ENCODE measurements at regions not wholly inside any gene's neighbourhood (a gene's known extent, or its start where the extent isn't known, plus 50 kb on each side); places are given as distances from the start of the nearest gene placed in this dataset.

DNA sequence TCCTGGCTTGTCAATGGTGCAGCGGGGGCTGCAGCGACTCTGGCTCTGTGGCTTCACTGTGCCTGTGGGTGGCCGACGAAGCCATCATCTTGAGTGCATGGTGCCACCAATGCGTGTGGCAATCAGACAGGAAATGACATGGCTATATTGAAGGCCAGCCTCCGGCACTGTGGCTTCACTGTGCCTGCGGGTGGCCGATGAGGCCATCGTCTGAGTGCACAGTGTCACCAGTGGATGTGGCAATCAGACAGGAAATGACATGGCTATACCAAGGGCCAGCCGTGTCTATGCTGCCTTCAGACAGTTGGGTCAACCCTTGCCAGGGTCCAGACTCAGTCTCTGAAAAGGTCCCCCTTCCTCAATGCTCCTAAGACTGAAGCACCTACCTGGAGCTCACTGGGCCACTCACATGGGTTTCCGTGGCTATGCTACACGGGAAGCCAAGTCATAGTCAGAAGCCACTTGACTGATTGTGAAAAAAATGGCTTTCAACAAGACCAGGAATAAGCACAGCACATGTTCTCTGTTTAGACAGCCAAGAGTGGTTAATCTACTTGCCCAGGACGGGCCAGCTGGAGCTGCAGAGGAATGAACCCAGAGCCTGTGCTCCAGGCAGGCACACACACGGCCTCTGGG, 67.5 kb upstream of the S1PR3 start:
- no peak for DNase-seq (ENCODE audit: extremely low spot score)
- TF ChIP-seq, protein P1, sequence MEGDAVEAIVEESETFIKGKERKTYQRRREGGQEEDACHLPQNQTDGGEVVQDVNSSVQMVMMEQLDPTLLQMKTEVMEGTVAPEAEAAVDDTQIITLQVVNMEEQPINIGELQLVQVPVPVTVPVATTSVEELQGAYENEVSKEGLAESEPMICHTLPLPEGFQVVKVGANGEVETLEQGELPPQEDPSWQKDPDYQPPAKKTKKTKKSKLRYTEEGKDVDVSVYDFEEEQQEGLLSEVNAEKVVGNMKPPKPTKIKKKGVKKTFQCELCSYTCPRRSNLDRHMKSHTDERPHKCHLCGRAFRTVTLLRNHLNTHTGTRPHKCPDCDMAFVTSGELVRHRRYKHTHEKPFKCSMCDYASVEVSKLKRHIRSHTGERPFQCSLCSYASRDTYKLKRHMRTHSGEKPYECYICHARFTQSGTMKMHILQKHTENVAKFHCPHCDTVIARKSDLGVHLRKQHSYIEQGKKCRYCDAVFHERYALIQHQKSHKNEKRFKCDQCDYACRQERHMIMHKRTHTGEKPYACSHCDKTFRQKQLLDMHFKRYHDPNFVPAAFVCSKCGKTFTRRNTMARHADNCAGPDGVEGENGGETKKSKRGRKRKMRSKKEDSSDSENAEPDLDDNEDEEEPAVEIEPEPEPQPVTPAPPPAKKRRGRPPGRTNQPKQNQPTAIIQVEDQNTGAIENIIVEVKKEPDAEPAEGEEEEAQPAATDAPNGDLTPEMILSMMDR (IDR thresholded peaks at IDR 0.05; ENCODE audit: control extremely low read depth, extremely low read depth, low read depth, missing control alignments), result no peak
- ChIA-PET CTCF (no interaction called here), POLR2A (no interaction called here)

DNA sequence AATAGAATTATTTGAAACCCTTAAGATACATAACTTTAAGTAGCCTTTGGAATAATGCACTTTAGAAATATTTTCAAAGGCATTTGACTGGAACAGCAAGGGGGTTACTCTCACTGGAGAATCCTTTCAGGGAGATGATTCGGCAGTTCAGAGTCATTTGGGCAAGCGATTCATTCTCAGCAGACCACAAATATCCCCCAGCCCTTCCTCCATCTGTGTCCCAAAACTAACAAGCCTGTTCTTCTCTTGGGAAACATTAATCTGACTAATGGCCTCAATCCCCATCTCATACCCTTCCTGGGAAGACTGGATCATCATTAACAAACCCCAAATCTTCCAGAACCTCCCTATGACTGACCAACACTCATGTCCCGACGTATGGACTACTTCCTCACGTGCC, 65.8 kb upstream of the S1PR3 start:
- POLR2A ChIA-PET, result no interaction called here
- no peak for DNase-seq (ENCODE audit: extremely low spot score)
- CTCF ChIA-PET, result interaction anchor here (1.2 kb wide), 1 partner anchor 39 kb away, joined by 3 read pairs; no protein-coding TSS in a partner anchor
- TF ChIP-seq, protein P1 (IDR thresholded peaks at IDR 0.05; ENCODE audit: control extremely low read depth, extremely low read depth, low read depth, missing control alignments), result no peak

DNA sequence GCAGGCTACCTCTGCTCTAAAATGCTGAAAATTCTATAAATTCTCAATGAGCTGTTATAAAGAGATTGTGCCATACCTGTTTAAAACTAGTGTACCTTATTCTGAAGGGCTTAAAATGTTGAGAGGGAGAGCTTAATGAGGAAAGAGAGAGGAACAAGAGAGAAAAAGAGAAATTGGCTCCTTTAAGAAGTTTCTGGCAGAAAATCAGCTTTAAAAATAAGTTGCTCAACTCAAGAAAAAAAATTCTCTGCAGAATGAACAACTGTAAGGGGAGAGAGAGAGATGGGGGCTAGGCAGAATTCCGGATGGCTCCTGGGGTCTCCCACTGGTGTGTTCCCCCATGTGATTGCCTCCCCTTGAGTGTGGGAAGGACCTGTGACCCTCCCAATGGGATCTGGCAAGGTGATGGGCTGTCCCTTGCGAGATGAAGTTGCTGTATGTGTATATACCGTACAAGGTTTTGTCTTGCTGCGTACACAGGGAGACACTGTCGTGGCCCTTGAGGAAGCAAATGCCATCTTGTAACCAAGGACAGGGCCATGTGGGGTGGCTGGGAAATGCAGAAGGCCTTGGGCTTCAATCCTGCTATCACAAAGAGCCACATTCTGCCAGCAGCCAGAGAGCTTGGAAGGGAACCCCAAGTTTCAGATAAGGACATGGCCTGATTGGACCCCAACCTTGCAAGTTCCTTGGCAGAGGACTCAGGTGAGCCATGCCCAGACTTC, 64.3 kb upstream of the S1PR3 start:
- TF ChIP-seq, protein P1 (IDR thresholded peaks at IDR 0.05; ENCODE audit: control extremely low read depth, extremely low read depth, low read depth, missing control alignments), result no peak
- POLR2A ChIA-PET, result no interaction called here
- no peak for DNase-seq (ENCODE audit: extremely low spot score)
- CTCF ChIA-PET, result interaction anchor here (0.7 to 1.2 kb wide), 2 partner anchors 12 to 38 kb away, joined by 3 read pairs; no protein-coding TSS in a partner anchor

DNA sequence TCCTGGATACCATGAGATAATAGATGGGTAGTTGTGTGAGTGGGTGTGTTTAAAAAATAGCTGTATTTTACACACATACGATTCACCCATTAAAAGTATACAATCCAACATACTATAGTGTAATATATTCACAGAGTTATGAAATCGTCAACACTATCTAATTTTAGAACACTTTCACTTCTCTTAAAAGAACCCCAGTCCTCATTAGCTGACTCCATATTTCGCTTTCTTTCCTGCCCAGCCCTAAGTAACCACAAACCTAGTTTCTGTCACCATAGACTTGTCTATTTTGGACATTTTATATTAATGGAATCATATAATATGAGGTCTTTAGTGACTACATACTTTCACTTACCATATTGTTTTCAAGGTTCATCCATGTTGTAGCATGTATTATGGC, 63.8 kb upstream of the S1PR3 start:
- TF ChIP-seq, protein P1 (IDR thresholded peaks at IDR 0.05; ENCODE audit: control extremely low read depth, extremely low read depth, low read depth, missing control alignments), result no peak
- DNase-seq (ENCODE audit: extremely low spot score), result no peak
- ChIA-PET CTCF (no interaction called here), POLR2A (no interaction called here)

DNA sequence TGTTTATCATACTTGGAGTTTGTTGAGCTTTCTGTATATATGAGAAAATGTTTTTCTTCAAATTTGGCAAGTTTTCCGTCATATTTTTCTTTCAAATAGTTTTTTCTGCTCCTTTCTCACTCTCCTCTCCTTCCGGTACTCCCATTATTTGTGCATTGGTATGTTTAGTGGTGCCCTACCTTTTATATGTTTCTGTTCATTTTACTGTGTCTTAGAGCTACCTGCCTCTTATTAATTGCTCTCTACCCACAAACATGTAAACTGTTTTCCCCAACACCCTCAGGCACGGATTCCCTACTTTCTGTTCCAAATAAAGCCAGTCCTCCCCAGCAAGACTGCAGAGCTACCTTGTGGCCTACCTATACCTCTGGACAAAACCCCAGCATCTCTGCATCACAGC, 60.6 kb upstream of the S1PR3 start:
- CTCF ChIA-PET, result no interaction called here
- TF ChIP-seq, protein P1 (IDR thresholded peaks at IDR 0.05; ENCODE audit: control extremely low read depth, extremely low read depth, low read depth, missing control alignments), result no peak
- DNase-seq (ENCODE audit: extremely low spot score), result no peak
- POLR2A ChIA-PET, result no interaction called here

DNA sequence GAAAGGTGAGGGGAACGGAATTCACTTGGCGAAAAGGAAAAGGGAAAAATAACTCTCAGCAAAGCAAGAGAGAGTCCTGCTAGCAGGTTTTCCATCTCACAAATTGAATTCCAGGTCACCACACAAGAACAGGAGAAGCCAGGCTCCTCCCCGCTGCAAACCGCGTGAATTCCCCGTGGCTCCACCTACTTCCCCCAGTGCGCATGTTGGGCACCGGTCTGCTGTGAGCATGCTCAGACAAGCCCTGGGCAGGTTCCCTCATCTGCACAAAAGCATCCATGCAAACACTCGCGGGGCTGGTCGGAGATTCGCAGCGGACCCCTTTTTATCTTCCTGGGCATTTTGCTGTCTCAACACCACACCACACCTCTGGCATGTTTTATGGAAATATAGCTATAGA, 58.5 kb upstream of the S1PR3 start:
- DNase-seq (ENCODE audit: extremely low spot score), result no peak
- POLR2A ChIA-PET, result no interaction called here
- TF ChIP-seq, protein P1 (IDR thresholded peaks at IDR 0.05; ENCODE audit: control extremely low read depth, extremely low read depth, low read depth, missing control alignments), result no peak
- CTCF ChIA-PET, result no interaction called here

Measured in GM10248 (cell line).